Naive B cell (primary cell): ENCODE measurements at regions not wholly inside any gene's neighbourhood (a gene's known extent, or its start where the extent isn't known, plus 50 kb on each side); places are given as distances from the start of the nearest gene placed in this dataset.
"Not testable (repeated sequence)": the region's sequence is repeated elsewhere in the genome, so short reads cannot be mapped to it uniquely, and the experiment has no call there.

Experiments used
- ATAC-seq, 2 donors: fragments of 150-1000 bp; cut with Tn5 transposase; 2 replicates each; pipeline ENCODE4 v1.10.0; 2021; ENCODE audit warnings: low read depth in 2 of 2, mild to moderate bottlenecking in 2 of 2, moderate library complexity in 2 of 2
- DNase-seq: peaks from one replicate; pipeline ENCODE4 v3.0.0; 2022
- H3K27ac Mint-ChIP-seq, 6 donors: one replicate each; pipeline ENCODE4 v1.8.0; 2020 to 2022; ENCODE audit warnings: mild to moderate bottlenecking in 6 of 6, mixed read lengths in 6 of 6, moderate library complexity in 5 of 6, inconsistent platforms in 2 of 6
- H3K27me3 Mint-ChIP-seq, 3 donors: one replicate each; pipeline ENCODE4 v1.8.0; 2021 to 2022; ENCODE audit warnings: mixed read lengths in 3 of 3, mild to moderate bottlenecking in 1 of 3
- H3K36me3 Mint-ChIP-seq, 2 donors: one replicate each; pipeline ENCODE4 v1.8.0; 2020 to 2022; ENCODE audit warnings: mixed read lengths in 2 of 2, inconsistent platforms in 1 of 2, mild to moderate bottlenecking in 1 of 2
- H3K4me1 Mint-ChIP-seq, 3 donors: one replicate each; pipeline ENCODE4 v1.8.0; 2020 to 2022; ENCODE audit warnings: mixed read lengths in 3 of 3, inconsistent platforms in 1 of 3, mild to moderate bottlenecking in 1 of 3, moderate library complexity in 1 of 3
- H3K4me3 Mint-ChIP-seq, 8 donors: one replicate each; pipeline ENCODE4 v1.8.0; 2020 to 2022; ENCODE audit warnings: mild to moderate bottlenecking in 8 of 8, mixed read lengths in 8 of 8, moderate library complexity in 8 of 8, inconsistent platforms in 2 of 8
- H3K9me3 Mint-ChIP-seq, 7 donors: one replicate each; pipeline ENCODE4 v1.8.0; 2020 to 2022; ENCODE audit warnings: mixed read lengths in 7 of 7, mild to moderate bottlenecking in 5 of 7, inconsistent platforms in 2 of 7, moderate library complexity in 1 of 7

- no peak for ATAC-seq
- Mint-ChIP-seq H3K4me3 (no peak overlapping the region), H3K27ac (no peak overlapping the region)
Measured at GRCh38 chr5:9830184-9830583, 200.0 kb upstream of the TAS2R1 start.

GRCh38 chr5:9829621-9830020 lies 199.5 kb upstream of the TAS2R1 start:
- peaks cover 0 to 5% (median 0%) of the 10 kb centered on the region in 7 donors for H3K9me3 Mint-ChIP-seq
- no peaks in the 10 kb centered on the region for H3K36me3 Mint-ChIP-seq
- H3K4me3 Mint-ChIP-seq: no peak overlapping the region
- H3K27ac Mint-ChIP-seq: no peak overlapping the region
- H3K4me1 Mint-ChIP-seq: no peaks in the 10 kb centered on the region
- no peak for ATAC-seq
- DNase-seq: no peak
- peaks cover 0 to 8% (median 0%) of the 10 kb centered on the region in 3 donors for H3K27me3 Mint-ChIP-seq

More at GRCh38 chr5:9830184-9830583, 200.0 kb upstream of the TAS2R1 start:
- DNase-seq: no peak
- H3K9me3 Mint-ChIP-seq: peaks cover 0 to 5% (median 0%) of the 10 kb centered on the region in 7 donors
- peaks cover 0 to 8% (median 0%) of the 10 kb centered on the region in 3 donors for H3K27me3 Mint-ChIP-seq
- H3K36me3 Mint-ChIP-seq: no peaks in the 10 kb centered on the region
- no peaks in the 10 kb centered on the region for H3K4me1 Mint-ChIP-seq

- H3K9me3 Mint-ChIP-seq: no peaks in the 10 kb centered on the region
- DNase-seq: no peak
- no peak overlapping the region for H3K4me3 Mint-ChIP-seq
- ATAC-seq: no peak
- H3K27ac Mint-ChIP-seq: no peak overlapping the region
- H3K36me3 Mint-ChIP-seq: no peaks in the 10 kb centered on the region
- H3K4me1 Mint-ChIP-seq: no peaks in the 10 kb centered on the region
- H3K27me3 Mint-ChIP-seq: no peaks in the 10 kb centered on the region
Measured at GRCh38 chr5:9820691-9821449, 190.7 kb upstream of the TAS2R1 start.

GRCh38 chr5:9818340-9818845 lies 188.2 kb upstream of the TAS2R1 start:
- ATAC-seq: no peak
- no peaks in the 10 kb centered on the region for H3K4me1 Mint-ChIP-seq
- peaks cover 0 to 5% (median 0%) of the 10 kb centered on the region in 7 donors for H3K9me3 Mint-ChIP-seq
- H3K27me3 Mint-ChIP-seq: no peaks in the 10 kb centered on the region
- H3K4me3 Mint-ChIP-seq: no peak overlapping the region
- no peak overlapping the region for H3K27ac Mint-ChIP-seq
- no peak for DNase-seq
- no peaks in the 10 kb centered on the region for H3K36me3 Mint-ChIP-seq

GRCh38 chr5:9817819-9818218 lies 187.7 kb upstream of the TAS2R1 start:
- Mint-ChIP-seq H3K27ac (peak overlapping the region in 1 of 6 donors; percentile 20), H3K9me3 (peaks cover 0 to 5% (median 0%) of the 10 kb centered on the region in 7 donors), H3K4me1 (no peaks in the 10 kb centered on the region), H3K4me3 (no peak overlapping the region), H3K36me3 (no peaks in the 10 kb centered on the region), H3K27me3 (no peaks in the 10 kb centered on the region)
- no peak for ATAC-seq
- DNase-seq: no peak

GRCh38 chr5:9815051-9815450 lies 184.9 kb upstream of the TAS2R1 start:
- Mint-ChIP-seq H3K4me3 (no peak overlapping the region), H3K9me3 (peaks cover 0 to 13% (median 7%) of the 10 kb centered on the region in 7 donors), H3K36me3 (no peaks in the 10 kb centered on the region), H3K27ac (no peak overlapping the region), H3K27me3 (no peaks in the 10 kb centered on the region), H3K4me1 (no peaks in the 10 kb centered on the region)
- ATAC-seq (no peak), DNase-seq (no peak)

GRCh38 chr5:9813305-9813704 lies 183.2 kb upstream of the TAS2R1 start:
- no peak for DNase-seq
- no peaks in the 10 kb centered on the region for H3K36me3 Mint-ChIP-seq
- H3K27me3 Mint-ChIP-seq: no peaks in the 10 kb centered on the region
- no peak overlapping the region for H3K27ac Mint-ChIP-seq
- peaks cover 0 to 16% (median 7%) of the 10 kb centered on the region in 7 donors for H3K9me3 Mint-ChIP-seq
- no peaks in the 10 kb centered on the region for H3K4me1 Mint-ChIP-seq
- H3K4me3 Mint-ChIP-seq: no peak overlapping the region
- ATAC-seq: no peak

GRCh38 chr5:9807366-9807765 lies 177.2 kb upstream of the TAS2R1 start:
- H3K4me3 Mint-ChIP-seq, H3K36me3 Mint-ChIP-seq, H3K27ac Mint-ChIP-seq, ATAC-seq, DNase-seq, H3K27me3 Mint-ChIP-seq, H3K4me1 Mint-ChIP-seq: not testable (repeated sequence)
- H3K9me3 Mint-ChIP-seq: peaks cover 11 to 57% (median 17%) of the 10 kb centered on the region in 7 donors

GRCh38 chr5:9801908-9802307 lies 171.8 kb upstream of the TAS2R1 start:
- no peaks in the 10 kb centered on the region for H3K4me1 Mint-ChIP-seq
- ATAC-seq (no peak), DNase-seq (no peak)
- H3K27ac Mint-ChIP-seq: no peak overlapping the region
- H3K9me3 Mint-ChIP-seq: peaks cover 5 to 32% (median 10%) of the 10 kb centered on the region in 7 donors
- H3K4me3 Mint-ChIP-seq: no peak overlapping the region
- no peaks in the 10 kb centered on the region for H3K36me3 Mint-ChIP-seq
- H3K27me3 Mint-ChIP-seq: no peaks in the 10 kb centered on the region

- Mint-ChIP-seq H3K9me3 (peaks cover 0 to 17% (median 2%) of the 10 kb centered on the region in 7 donors), H3K36me3 (no peaks in the 10 kb centered on the region), H3K4me3 (no peak overlapping the region), H3K4me1 (no peaks in the 10 kb centered on the region), H3K27ac (no peak overlapping the region), H3K27me3 (no peaks in the 10 kb centered on the region)
- ATAC-seq (no peak), DNase-seq (no peak)
Measured at GRCh38 chr5:9799606-9800005, 169.5 kb upstream of the TAS2R1 start.

- no peaks in the 10 kb centered on the region for H3K4me1 Mint-ChIP-seq
Measured at GRCh38 chr5:9790276-9790675, 160.1 kb upstream of the TAS2R1 start.

GRCh38 chr5:9789777-9790176 lies 159.6 kb upstream of the TAS2R1 start:
- Mint-ChIP-seq H3K27me3 (peaks cover 0 to 4% (median 0%) of the 10 kb centered on the region in 3 donors), H3K4me3 (no peak overlapping the region), H3K4me1 (no peaks in the 10 kb centered on the region), H3K9me3 (peaks cover 0 to 7% (median 2%) of the 10 kb centered on the region in 7 donors), H3K36me3 (no peaks in the 10 kb centered on the region), H3K27ac (no peak overlapping the region)
- DNase-seq (no peak), ATAC-seq (no peak)

More at GRCh38 chr5:9790276-9790675, 160.1 kb upstream of the TAS2R1 start:
- DNase-seq (no peak), ATAC-seq (no peak)
- Mint-ChIP-seq H3K27ac (no peak overlapping the region), H3K36me3 (no peaks in the 10 kb centered on the region), H3K27me3 (peaks cover 0 to 4% (median 0%) of the 10 kb centered on the region in 3 donors), H3K4me3 (no peak overlapping the region), H3K9me3 (peaks cover 0 to 7% (median 2%) of the 10 kb centered on the region in 7 donors)

- ATAC-seq: no peak
- H3K27ac Mint-ChIP-seq: no peak overlapping the region
- H3K4me3 Mint-ChIP-seq: no peak overlapping the region
Measured at GRCh38 chr5:9787861-9788600, 157.9 kb upstream of the TAS2R1 start.

More at GRCh38 chr5:9787861-9788600, 157.9 kb upstream of the TAS2R1 start:
- DNase-seq: no peak
- Mint-ChIP-seq H3K27me3 (peaks cover 0 to 4% (median 0%) of the 10 kb centered on the region in 3 donors), H3K36me3 (no peaks in the 10 kb centered on the region), H3K9me3 (peaks cover 0 to 5% (median 2%) of the 10 kb centered on the region in 7 donors), H3K4me1 (no peaks in the 10 kb centered on the region)
